Kidney (tissue), 13 donors: ENCODE measurements at regions not wholly inside any gene's neighbourhood (a gene's known extent, or its start where the extent isn't known, plus 50 kb on each side); places are given as distances from the start of the nearest gene placed in this dataset.

Source experiments
- DNase-seq, 5 donors: peaks; one replicate each; pipeline ENCODE4 v3.0.0-alpha.2; 2013 to 2020
- FAIRE-seq: peaks from 2 replicates; lab custom pipeline; 2012; peaks lifted over from hg19 to GRCh38; lab: Jason Lieb, UNC
- H3K27ac ChIP-seq, 2 donors: one replicate each; pipeline ENCODE4 v1.7.0; 2013; ENCODE audit warnings: low read depth in 2 of 2, low read length in 2 of 2, inconsistent platforms in 1 of 2
- H3K27me3 ChIP-seq: one replicate; pipeline ENCODE4 v1.7.1; 2013; ENCODE audit warnings: low read length, inconsistent platforms; ENCODE audit not compliant: control insufficient read depth, insufficient read depth
- H3K36me3 ChIP-seq, 3 donors: one replicate each; pipeline versions ENCODE4 v1.7.0 to v1.7.1; 2013; ENCODE audit warnings: low read length in 3 of 3, control low read depth in 1 of 3, inconsistent platforms in 1 of 3; ENCODE audit not compliant: insufficient read depth in 3 of 3, control insufficient read depth in 2 of 3
- H3K4me1 ChIP-seq, 3 donors: one replicate each; pipeline versions ENCODE4 v1.7.0 to v1.7.1; 2013; ENCODE audit warnings: low read length in 3 of 3, inconsistent platforms in 1 of 3, low read depth in 1 of 3; ENCODE audit not compliant: control insufficient read depth in 2 of 3, insufficient read depth in 2 of 3
- H3K4me3 ChIP-seq, 3 donors: one replicate each; pipeline versions ENCODE4 v1.7.0 to v1.8.1; 2013; ENCODE audit warnings: low read length in 3 of 3, control low read depth in 1 of 3, inconsistent platforms in 1 of 3
- H3K9ac ChIP-seq, 3 donors: one replicate each; pipeline versions ENCODE4 v1.7.0 to v1.7.1; 2013; ENCODE audit warnings: low read length in 3 of 3, control low read depth in 1 of 3, inconsistent platforms in 1 of 3
- H3K9me3 ChIP-seq, 3 donors: one replicate each; pipeline versions ENCODE4 v1.7.0 to v1.7.1; 2013; ENCODE audit warnings: low read length in 3 of 3, control low read depth in 1 of 3, inconsistent platforms in 1 of 3; ENCODE audit not compliant: control insufficient read depth in 2 of 3, insufficient read depth in 1 of 3
- intact Hi-C: fragments of 100-400 bp; cut with DNase I; formaldehyde crosslinking; loops from one replicate; pipeline ENCODE4 v1.11.1; 2022
- TF ChIP-seq, protein P1 (sequence below): IDR thresholded peaks from 3 replicates; pipeline ENCODE4 v1.5.1; 2012; ENCODE audit warnings: mild to moderate bottlenecking, moderate library complexity, borderline replicate concordance; ENCODE audit not compliant: insufficient read depth; ENCODE audit errors: extremely low read depth
- donor health status: control.
- donor health status: control.
- donor health status: control.
- donor health status: control.
- donor health status: control.
- donor health status: DM: yes; HTN: yes; CAD: no.
- donor health status: Normal renal cell carcinoma (clear cell type).

DNA sequence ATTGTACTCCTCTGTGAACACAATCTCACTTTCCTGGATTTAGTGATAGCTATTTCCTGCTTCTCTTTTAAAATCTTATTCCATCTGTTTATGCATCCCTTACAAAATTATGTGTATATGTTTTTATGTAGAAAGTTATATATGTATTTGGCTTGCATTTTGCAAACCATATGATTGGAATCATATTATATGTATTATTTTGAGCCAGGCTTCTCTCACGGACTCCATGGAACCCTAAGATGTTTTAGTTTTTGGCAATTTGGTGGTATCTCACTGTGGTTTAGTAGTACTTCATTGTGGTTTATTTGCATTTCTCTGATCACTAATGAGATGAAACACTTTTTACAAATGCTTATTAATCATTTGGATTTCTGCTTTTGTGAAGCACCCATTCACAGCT lies 507.3 kb upstream of the KIRREL3 start:
- TF ChIP-seq, protein P1, sequence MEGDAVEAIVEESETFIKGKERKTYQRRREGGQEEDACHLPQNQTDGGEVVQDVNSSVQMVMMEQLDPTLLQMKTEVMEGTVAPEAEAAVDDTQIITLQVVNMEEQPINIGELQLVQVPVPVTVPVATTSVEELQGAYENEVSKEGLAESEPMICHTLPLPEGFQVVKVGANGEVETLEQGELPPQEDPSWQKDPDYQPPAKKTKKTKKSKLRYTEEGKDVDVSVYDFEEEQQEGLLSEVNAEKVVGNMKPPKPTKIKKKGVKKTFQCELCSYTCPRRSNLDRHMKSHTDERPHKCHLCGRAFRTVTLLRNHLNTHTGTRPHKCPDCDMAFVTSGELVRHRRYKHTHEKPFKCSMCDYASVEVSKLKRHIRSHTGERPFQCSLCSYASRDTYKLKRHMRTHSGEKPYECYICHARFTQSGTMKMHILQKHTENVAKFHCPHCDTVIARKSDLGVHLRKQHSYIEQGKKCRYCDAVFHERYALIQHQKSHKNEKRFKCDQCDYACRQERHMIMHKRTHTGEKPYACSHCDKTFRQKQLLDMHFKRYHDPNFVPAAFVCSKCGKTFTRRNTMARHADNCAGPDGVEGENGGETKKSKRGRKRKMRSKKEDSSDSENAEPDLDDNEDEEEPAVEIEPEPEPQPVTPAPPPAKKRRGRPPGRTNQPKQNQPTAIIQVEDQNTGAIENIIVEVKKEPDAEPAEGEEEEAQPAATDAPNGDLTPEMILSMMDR: no peak
- DNase-seq: no peak
- no peaks in the 10 kb centered on the region for H3K4me1 ChIP-seq
- no peaks in the 10 kb centered on the region for H3K36me3 ChIP-seq
- H3K9me3 ChIP-seq: no peaks in the 10 kb centered on the region
- FAIRE-seq: no peak
- no peak overlapping the region for H3K27ac ChIP-seq
- no peak overlapping the region for H3K4me3 ChIP-seq
- intact Hi-C loops: no loop called here
- H3K9ac ChIP-seq: no peak overlapping the region
- H3K27me3 ChIP-seq: no peaks in the 10 kb centered on the region

DNA sequence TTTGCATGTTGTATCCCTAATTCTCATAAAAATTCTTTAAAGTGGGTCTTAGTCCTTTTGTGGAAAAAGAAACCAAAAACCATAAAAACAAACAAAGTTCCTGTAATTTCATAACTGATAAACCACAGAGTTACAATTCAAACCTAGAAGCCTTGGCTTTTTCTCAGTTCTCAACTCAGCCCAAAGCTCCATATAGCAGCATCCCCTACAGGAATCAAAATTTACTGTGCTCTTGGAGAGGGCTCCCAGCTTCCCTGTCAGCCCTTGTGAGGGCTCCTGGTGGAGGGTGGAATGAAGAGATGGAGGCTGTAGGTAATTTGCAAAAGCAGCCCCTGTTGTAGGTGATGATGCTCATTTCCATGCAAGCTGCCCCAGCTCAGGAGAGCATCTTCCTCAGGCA lies 506.1 kb upstream of the KIRREL3 start:
- intact Hi-C loops: no loop called here

GRCh38 chr11:127506126-127506525 lies 505.6 kb upstream of the KIRREL3 start:
- TF ChIP-seq, protein P1: no peak
- FAIRE-seq (no peak), DNase-seq (no peak)
- intact Hi-C loops: no loop called here
- Histone ChIP-seq H3K4me3 (no peak overlapping the region), H3K27ac (no peak overlapping the region), H3K4me1 (no peaks in the 10 kb centered on the region), H3K36me3 (no peaks in the 10 kb centered on the region), H3K9me3 (no peaks in the 10 kb centered on the region), H3K27me3 (no peaks in the 10 kb centered on the region), H3K9ac (no peak overlapping the region)

More for the DNA sequence above, 506.1 kb upstream of the KIRREL3 start:
- H3K27ac ChIP-seq: no peak overlapping the region
- no peaks in the 10 kb centered on the region for H3K4me1 ChIP-seq
- H3K27me3 ChIP-seq: no peaks in the 10 kb centered on the region
- no peak for FAIRE-seq
- H3K36me3 ChIP-seq: no peaks in the 10 kb centered on the region
- H3K9ac ChIP-seq: no peak overlapping the region
- no peak for DNase-seq
- no peaks in the 10 kb centered on the region for H3K9me3 ChIP-seq
- H3K4me3 ChIP-seq: no peak overlapping the region
- TF ChIP-seq, protein P1: no peak

DNA sequence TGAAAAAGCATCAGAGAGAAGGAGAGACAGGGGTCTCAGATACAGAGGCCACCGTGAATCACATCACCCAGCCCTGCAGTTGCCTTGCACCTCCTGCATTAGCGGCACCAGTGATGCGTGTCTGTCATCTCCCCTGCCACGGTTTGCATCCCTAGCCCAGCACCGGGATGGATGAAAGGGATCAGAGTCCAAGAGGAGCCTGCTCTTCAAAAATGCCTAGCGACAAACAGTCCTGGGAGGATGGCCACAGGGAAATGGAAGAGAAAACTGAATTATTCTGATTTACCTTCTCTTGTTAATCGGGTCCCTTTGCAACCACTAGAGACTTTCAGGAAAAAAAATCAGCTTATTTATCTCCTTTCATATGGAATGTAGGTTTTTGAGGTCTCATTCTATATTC lies 495.6 kb upstream of the KIRREL3 start:
- FAIRE-seq (no peak), DNase-seq (no peak)
- H3K27me3 ChIP-seq: no peaks in the 10 kb centered on the region
- H3K27ac ChIP-seq: no peak overlapping the region
- intact Hi-C loops: no loop called here
- TF ChIP-seq, protein P1: no peak
- H3K4me1 ChIP-seq: no peaks in the 10 kb centered on the region
- peaks cover 0 to 4% (median 0%) of the 10 kb centered on the region in 3 donors for H3K9me3 ChIP-seq
- H3K36me3 ChIP-seq: no peaks in the 10 kb centered on the region
- H3K9ac ChIP-seq: no peak overlapping the region
- H3K4me3 ChIP-seq: no peak overlapping the region
